ENCODE measurements at regions not wholly inside any gene's neighbourhood (a gene's known extent, or its start where the extent isn't known, plus 50 kb on each side); places are given as distances from the start of the nearest gene placed in this dataset.

- H3K4me3 ChIP-seq (ENCODE audit: low read depth in 2 of 2, low read length in 1 of 2) = no peak overlapping the region
- peak overlapping the region; percentile 19; the same call in 1 of the 2 replicates for H2AFZ ChIP-seq (ENCODE audit: low read depth)
- peaks cover 3 to 35% of the 10 kb centered on the region in 2 experiments for H3K4me1 ChIP-seq (ENCODE audit: control insufficient read depth in 1 of 2, insufficient read depth in 2 of 2, low read depth in 1 of 2, low read length in 1 of 2)
- no peak for TF ChIP-seq IRF3 (IDR thresholded peaks at IDR 0.05; ENCODE audit: low read depth, low read length)
- no peak for TF ChIP-seq ELF1 (IDR thresholded peaks at IDR 0.05)
- TF ChIP-seq TCF12 (IDR thresholded peaks at IDR 0.05) = no peak
- TF ChIP-seq, protein P1, sequence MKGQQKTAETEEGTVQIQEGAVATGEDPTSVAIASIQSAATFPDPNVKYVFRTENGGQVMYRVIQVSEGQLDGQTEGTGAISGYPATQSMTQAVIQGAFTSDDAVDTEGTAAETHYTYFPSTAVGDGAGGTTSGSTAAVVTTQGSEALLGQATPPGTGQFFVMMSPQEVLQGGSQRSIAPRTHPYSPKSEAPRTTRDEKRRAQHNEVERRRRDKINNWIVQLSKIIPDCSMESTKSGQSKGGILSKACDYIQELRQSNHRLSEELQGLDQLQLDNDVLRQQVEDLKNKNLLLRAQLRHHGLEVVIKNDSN (IDR thresholded peaks at IDR 0.05; ENCODE audit: borderline replicate concordance, low read depth) = no peak
- TF ChIP-seq TAF1 (IDR thresholded peaks at IDR 0.05; ENCODE audit: borderline replicate concordance, low read depth, low read length) = no peak
- no peak for TF ChIP-seq NFIC (IDR thresholded peaks at IDR 0.05; ENCODE audit: borderline replicate concordance)
- no peak for TF ChIP-seq NRF1 (IDR thresholded peaks at IDR 0.05; ENCODE audit: low read depth, low read length)
- no peak for TF ChIP-seq MAX (IDR thresholded peaks at IDR 0.05; ENCODE audit: low read depth)
- TF ChIP-seq TEAD4 (IDR thresholded peaks at IDR 0.05; ENCODE audit: borderline replicate concordance, insufficient read depth) = no peak
- TF ChIP-seq CHD2 (IDR thresholded peaks at IDR 0.05; ENCODE audit: low read length, partially characterized antibody) = no peak
- no peak for TF ChIP-seq GABPA (IDR thresholded peaks at IDR 0.05; ENCODE audit: low read depth)
- no peak for TF ChIP-seq MXI1 (IDR thresholded peaks at IDR 0.05; ENCODE audit: low read depth, low read length)
- WGBS (ENCODE audit: low lambda C conversion rate) = 96% methylated on average over 6 of the region's 6 CpGs
- H3K9me2 ChIP-seq = no peaks in the 10 kb centered on the region
- peak overlapping the region in 1 of 2 experiments; percentile 99; a peak in 1 of 4 replicates for H3K27ac ChIP-seq (ENCODE audit: low read depth in 2 of 2, low read length in 1 of 2)
- POLR2A ChIA-PET = no interaction called here
- no peaks in the 10 kb centered on the region for H3K27me3 ChIP-seq (ENCODE audit: insufficient read depth)
- no peaks in the 10 kb centered on the region for H4K20me1 ChIP-seq (ENCODE audit: insufficient read depth)
- CTCF ChIA-PET = interaction anchor here (1.0 to 18.6 kb wide), 14 partner anchors 7 to 1392 kb away, joined by 3 to 344 read pairs (median 7); partner anchors contain the start of gene COL1A2
- no peaks in the 10 kb centered on the region for H3K9me3 ChIP-seq
- no peaks in the 10 kb centered on the region for H3K36me3 ChIP-seq (replicated peaks in 1 of 2; ENCODE audit: control insufficient read depth in 1 of 2, insufficient read depth in 2 of 2, low read length in 1 of 2)
- peaks cover 36% of the 10 kb centered on the region for H3F3A ChIP-seq (replicated peaks; ENCODE audit: insufficient read depth)
- no peak overlapping the region for H3K9ac ChIP-seq
- no peaks in the 10 kb centered on the region for H3K79me2 ChIP-seq (ENCODE audit: insufficient read depth)
- H3K4me2 ChIP-seq = 0 out of 2 replicates have a peak overlapping the region, but pooled peaks have one; percentile 2
- no peak for DNase-seq
Observed at GRCh38 chr7:94294471-94295131, 100.1 kb upstream of the COL1A2 start.

DNA sequence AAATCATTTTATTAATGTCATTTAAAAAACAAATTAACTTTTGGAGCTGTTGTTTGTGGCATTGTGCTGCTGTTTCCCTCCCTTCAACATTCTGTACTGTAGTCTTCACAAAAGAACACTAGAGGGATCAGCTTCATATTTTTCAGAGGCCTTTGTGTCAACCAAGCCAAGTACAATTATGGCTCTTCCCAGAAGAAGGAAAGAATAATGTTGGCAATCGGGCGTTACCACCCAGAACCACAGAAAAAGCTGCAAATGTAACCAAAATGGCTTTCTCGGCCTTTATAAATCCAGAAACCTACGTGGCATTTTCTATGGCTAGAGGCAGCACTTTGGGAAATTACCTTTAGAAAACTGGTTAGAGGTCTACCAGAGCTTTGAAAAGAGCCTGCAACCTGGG is 98.8 kb upstream of the COL1A2 start:
- DNase-seq = peak; percentile 39
- H3K4me2 ChIP-seq = 0 out of 2 replicates have a peak overlapping the region, but pooled peaks have one; percentile 20
- no peaks in the 10 kb centered on the region for H3K27me3 ChIP-seq (ENCODE audit: insufficient read depth)
- H3K9me2 ChIP-seq = no peaks in the 10 kb centered on the region
- H2AFZ ChIP-seq (ENCODE audit: low read depth) = peak overlapping the region; percentile 44
- POLR2A ChIA-PET = no interaction called here
- CTCF ChIA-PET = interaction anchor here (0.5 to 18.6 kb wide), 36 partner anchors 8 to 1232 kb away, joined by 3 to 344 read pairs (median 4); partner anchors contain the start of genes COL1A2 and GNG11
- peak overlapping the region; percentile 24 for H3K9ac ChIP-seq
- H3K27ac ChIP-seq (ENCODE audit: low read depth in 2 of 2, low read length in 1 of 2) = peak overlapping the region; percentile 58 to 99; a peak in 3 of 4 replicates
- no peaks in the 10 kb centered on the region for H4K20me1 ChIP-seq (ENCODE audit: insufficient read depth)
- H3K4me1 ChIP-seq (ENCODE audit: control insufficient read depth in 1 of 2, insufficient read depth in 2 of 2, low read depth in 1 of 2, low read length in 1 of 2) = peaks cover 9 to 47% of the 10 kb centered on the region in 2 experiments
- H3K79me2 ChIP-seq (ENCODE audit: insufficient read depth) = no peaks in the 10 kb centered on the region
- no peak overlapping the region for H3K4me3 ChIP-seq (ENCODE audit: low read depth in 2 of 2, low read length in 1 of 2)
- H3K9me3 ChIP-seq = no peaks in the 10 kb centered on the region
- 44% methylated on average over 4 of the region's 4 CpGs for WGBS (ENCODE audit: low lambda C conversion rate)
- no peaks in the 10 kb centered on the region for H3K36me3 ChIP-seq (replicated peaks in 1 of 2; ENCODE audit: control insufficient read depth in 1 of 2, insufficient read depth in 2 of 2, low read length in 1 of 2)
- peaks cover 46% of the 10 kb centered on the region for H3F3A ChIP-seq (replicated peaks; ENCODE audit: insufficient read depth)
- TF ChIP-seq MAX (IDR thresholded peaks at IDR 0.05; ENCODE audit: low read depth) (peak; percentile 67; the same call in 1 of the 2 replicates), RXRA (IDR thresholded peaks at IDR 0.05; ENCODE audit: borderline replicate concordance, low read depth) (peak; percentile 50; the same call in 1 of the 2 replicates), RAD21 (IDR thresholded peaks at IDR 0.05; ENCODE audit: low read length) (peak; percentile 92), RCOR1 (IDR thresholded peaks at IDR 0.05; ENCODE audit: low read length) (no peak), ZBTB33 (IDR thresholded peaks at IDR 0.05; ENCODE audit: borderline replicate concordance, low read depth) (no peak), NFIC (IDR thresholded peaks at IDR 0.05; ENCODE audit: borderline replicate concordance) (peak; percentile 63; the same call in 1 of the 2 replicates), MEF2A (IDR thresholded peaks at IDR 0.05; ENCODE audit: borderline replicate concordance, low read depth) (no peak), PBX3 (IDR thresholded peaks at IDR 0.05) (peak; percentile 58), SMC3 (IDR thresholded peaks at IDR 0.05; ENCODE audit: low read depth, low read length) (peak; percentile 95), NRF1 (IDR thresholded peaks at IDR 0.05; ENCODE audit: low read depth, low read length) (0 out of 2 replicates have a peak, but pooled peaks have one; percentile 10), CHD2 (IDR thresholded peaks at IDR 0.05; ENCODE audit: low read length, partially characterized antibody) (no peak)
- TF ChIP-seq, protein P1 (IDR thresholded peaks at IDR 0.05; ENCODE audit: borderline replicate concordance, low read depth) = no peak

Data from SK-N-SH (cell line).